T follicular helper cell (primary cell): ENCODE measurements at regions not wholly inside any gene's neighbourhood (a gene's known extent, or its start where the extent isn't known, plus 50 kb on each side); places are given as distances from the start of the nearest gene placed in this dataset.

Experiments used
- DNase-seq: peaks from one replicate; pipeline ENCODE4 v3.0.0-alpha.2; 2020; ENCODE audit warnings: low read depth

DNA sequence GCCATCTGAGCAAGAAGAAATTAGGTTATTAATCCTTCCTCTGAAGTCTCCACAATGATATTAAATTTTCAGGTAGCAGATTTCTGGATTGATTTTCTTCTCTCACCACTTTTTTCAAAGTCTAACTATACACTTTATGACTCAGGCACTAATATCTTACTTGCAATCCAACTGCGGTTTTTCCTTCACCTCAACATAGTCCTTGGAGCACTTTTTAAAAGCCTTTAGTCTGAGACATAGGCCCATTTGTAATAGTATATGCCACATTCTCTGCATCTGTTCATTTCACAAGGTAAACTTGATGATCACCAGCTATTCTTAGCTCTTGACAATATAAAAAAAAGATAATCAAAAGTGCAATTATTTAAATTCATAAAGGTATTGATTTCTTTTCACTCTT, 55.9 kb upstream of the EDNRA start:
- DNase-seq = no peak

DNA sequence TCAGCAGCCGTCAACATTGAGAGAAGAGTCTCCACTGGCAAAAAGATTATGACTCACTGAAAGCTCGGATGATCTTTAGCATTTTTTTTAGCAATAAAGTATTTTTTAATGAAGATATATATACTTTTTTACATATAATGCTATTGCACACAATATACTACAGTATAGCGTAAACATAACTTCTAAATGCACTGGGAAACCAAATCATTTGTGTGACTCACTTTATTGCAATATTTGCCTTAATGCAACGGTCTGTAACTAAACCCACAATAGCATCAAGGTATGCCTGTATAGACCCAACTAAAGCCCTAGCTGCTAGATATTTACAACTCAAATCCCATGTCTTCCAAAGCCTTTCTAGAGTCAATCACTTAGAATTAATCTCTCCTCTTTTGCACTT, 52.3 kb upstream of the EDNRA start:
- no peak for DNase-seq

DNA sequence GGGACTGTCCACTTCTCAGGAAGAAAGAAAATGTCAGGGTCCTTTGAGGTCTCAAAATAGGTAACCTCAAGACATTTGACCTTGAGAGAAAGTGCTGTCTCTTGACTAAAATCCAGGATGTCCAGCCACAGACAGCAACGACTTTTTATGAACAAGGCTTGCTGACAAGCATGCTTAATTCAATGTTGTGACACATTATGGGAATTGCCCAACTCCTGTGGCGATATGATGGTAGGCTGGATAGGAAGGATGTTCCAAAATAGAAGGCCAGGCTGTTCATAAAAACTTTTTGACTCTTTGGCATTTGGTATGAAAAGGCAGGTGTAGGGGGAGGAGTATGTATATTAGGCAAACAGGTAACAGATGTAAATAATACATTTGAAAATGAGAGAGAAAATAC, 50.8 kb upstream of the EDNRA start:
- no peak for DNase-seq
